Ovary (tissue), 7 donors: ENCODE measurements at regions not wholly inside any gene's neighbourhood (a gene's known extent, or its start where the extent isn't known, plus 50 kb on each side); places are given as distances from the start of the nearest gene placed in this dataset.
"Not testable (repeated sequence)": the region's sequence is repeated elsewhere in the genome, so short reads cannot be mapped to it uniquely, and the experiment has no call there.

Experiments used
- DNase-seq, 5 donors: peaks; one replicate each; pipeline ENCODE4 v3.0.0-alpha.2; 2019 to 2020
- H3K27ac ChIP-seq, 2 donors: fragments of 200-600 bp; one replicate each; pipeline versions ENCODE4 v1.5.1 to v1.8.0; 2019 to 2022
- H3K27me3 ChIP-seq: fragments of 200-600 bp; one replicate; pipeline ENCODE4 v1.8.0; 2022
- H3K36me3 ChIP-seq: fragments of 200-600 bp; sonication (generic); one replicate; pipeline ENCODE4 v1.5.1; 2019
- H3K4me1 ChIP-seq: one replicate; pipeline ENCODE4 v1.8.1; 2013; ENCODE audit warnings: mild to moderate bottlenecking, moderate library complexity; ENCODE audit not compliant: insufficient read depth
- H3K4me3 ChIP-seq: fragments of 200-600 bp; sonication (generic); one replicate; pipeline ENCODE4 v1.5.1; 2017
- H3K9me3 ChIP-seq, 2 donors: fragments of 200-600 bp in 1 of 2; sonication (generic) in 1 of 2; one replicate each; pipeline versions ENCODE4 v1.5.1 to v1.8.1; 2013 to 2019; ENCODE audit warnings: mild to moderate bottlenecking in 1 of 2, moderate library complexity in 1 of 2
- EP300 ChIP-seq: sonication (generic); formaldehyde crosslinking; IDR thresholded peaks from one replicate; pipeline ENCODE4 v1.6.1; 2017; ENCODE audit warnings: antibody characterized with exemption
- POLR2A ChIP-seq: fragments of 450-650 bp; IDR thresholded peaks from one replicate; pipeline ENCODE4 v1.6.1; 2017; ENCODE audit warnings: antibody characterized with exemption, mild to moderate bottlenecking, moderate library complexity
- WGBS, 3 donors: extraction: QIAGEN DNeasy Blood & Tissue Kit in 1 of 3; methylation state at CpG; one replicate each; pipeline versions ENCODE4 v1.1.5 to v1.1.7; 2013 to 2017; 5-methylcytosine and 5-hydroxymethylcytosine counted together
- intact Hi-C, 4 donors: fragments of 100-400 bp; cut with DNase I; formaldehyde crosslinking; loops; one replicate each; pipeline versions ENCODE4 v1.11.0 to v1.15.1; 2022 to 2023
- TF ChIP-seq, protein P1 (sequence below), 3 donors: fragments of 450-650 bp in 2 of 3; fragments of 200-600 bp in 1 of 3; IDR thresholded peaks; one replicate each; pipeline versions ENCODE4 v1.5.1 to v1.8.0; 2016 to 2022; ENCODE audit warnings: antibody characterized with exemption in 3 of 3, mild to moderate bottlenecking in 1 of 3
- donor health status: DM: no; HTN: no; CAD: no; lungs with moderate emphysema.
- donor health status: DM: no; HTN: no; CAD: no.
- donor health status: Bipolar disorder and iron deficiency.
- donor health status: DM: no; HTN: no; CAD: no.
- donor health status: DM: yes; HTN: yes; CAD: no.

GRCh38 chr9:104232781-104233341 lies 138.8 kb downstream of the SMC2 start:
- TF ChIP-seq, protein P1, sequence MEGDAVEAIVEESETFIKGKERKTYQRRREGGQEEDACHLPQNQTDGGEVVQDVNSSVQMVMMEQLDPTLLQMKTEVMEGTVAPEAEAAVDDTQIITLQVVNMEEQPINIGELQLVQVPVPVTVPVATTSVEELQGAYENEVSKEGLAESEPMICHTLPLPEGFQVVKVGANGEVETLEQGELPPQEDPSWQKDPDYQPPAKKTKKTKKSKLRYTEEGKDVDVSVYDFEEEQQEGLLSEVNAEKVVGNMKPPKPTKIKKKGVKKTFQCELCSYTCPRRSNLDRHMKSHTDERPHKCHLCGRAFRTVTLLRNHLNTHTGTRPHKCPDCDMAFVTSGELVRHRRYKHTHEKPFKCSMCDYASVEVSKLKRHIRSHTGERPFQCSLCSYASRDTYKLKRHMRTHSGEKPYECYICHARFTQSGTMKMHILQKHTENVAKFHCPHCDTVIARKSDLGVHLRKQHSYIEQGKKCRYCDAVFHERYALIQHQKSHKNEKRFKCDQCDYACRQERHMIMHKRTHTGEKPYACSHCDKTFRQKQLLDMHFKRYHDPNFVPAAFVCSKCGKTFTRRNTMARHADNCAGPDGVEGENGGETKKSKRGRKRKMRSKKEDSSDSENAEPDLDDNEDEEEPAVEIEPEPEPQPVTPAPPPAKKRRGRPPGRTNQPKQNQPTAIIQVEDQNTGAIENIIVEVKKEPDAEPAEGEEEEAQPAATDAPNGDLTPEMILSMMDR (IDR thresholded peaks at IDR 0.05): no peak
- TF ChIP-seq EP300 (no peak), POLR2A (no peak)
- intact Hi-C loops: no loop called here
- H3K9me3 ChIP-seq: no peaks in the 10 kb centered on the region
- H3K4me1 ChIP-seq: no peaks in the 10 kb centered on the region
- H3K36me3 ChIP-seq: no peaks in the 10 kb centered on the region
- DNase-seq: no peak
- H3K4me3 ChIP-seq: no peak overlapping the region
- H3K27me3 ChIP-seq: no peaks in the 10 kb centered on the region
- H3K27ac ChIP-seq: no peak overlapping the region

- Histone ChIP-seq H3K9me3 (no peaks in the 10 kb centered on the region), H3K4me3 (no peak overlapping the region), H3K27ac (no peak overlapping the region), H3K4me1 (no peaks in the 10 kb centered on the region), H3K36me3 (no peaks in the 10 kb centered on the region), H3K27me3 (no peaks in the 10 kb centered on the region)
- TF ChIP-seq, protein P1 (IDR thresholded peaks at IDR 0.05): no peak
- TF ChIP-seq POLR2A (no peak), EP300 (no peak)
- DNase-seq: no peak
- WGBS, 3 donors: 9 to 31% (median 11%) methylated on average over 2 of the region's 2 CpGs
- intact Hi-C loops: no loop called here
Measured at GRCh38 chr9:104233366-104233765, 139.3 kb downstream of the SMC2 start.

DNA sequence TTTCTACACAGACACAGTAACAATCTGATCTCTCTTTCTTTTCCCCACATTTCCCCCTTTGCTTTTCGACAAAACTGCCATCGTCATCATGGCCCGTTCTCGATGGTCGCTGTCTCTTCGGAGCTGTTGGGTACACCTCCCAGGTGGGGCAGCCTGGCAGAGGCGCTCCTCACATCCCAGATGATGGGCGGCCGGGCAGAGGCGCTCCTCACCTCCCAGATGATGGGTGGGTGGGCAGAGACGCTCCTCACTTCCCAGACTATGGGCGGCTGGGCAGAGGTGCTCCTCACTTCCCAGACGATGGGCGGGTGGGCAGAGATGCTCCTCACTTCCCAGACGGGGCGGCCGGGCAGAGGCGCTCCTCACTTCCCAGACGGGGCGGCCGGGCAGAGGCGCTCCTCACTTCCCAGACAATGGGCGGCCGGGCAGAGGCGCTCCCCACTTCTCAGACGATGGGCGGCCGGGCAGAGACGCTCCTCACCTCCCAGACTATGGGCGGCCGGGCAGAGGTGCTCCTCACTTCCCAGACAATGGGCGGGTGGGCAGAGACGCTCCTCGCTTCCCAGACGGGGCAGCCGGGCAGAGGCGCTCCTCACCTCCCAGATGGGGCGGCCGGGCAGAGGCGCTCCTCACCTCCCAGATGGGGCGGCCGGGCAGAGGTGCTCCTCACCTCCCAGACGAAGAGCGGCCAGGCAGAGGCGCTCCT lies 140.7 kb downstream of the SMC2 start:
- H3K4me3 ChIP-seq, DNase-seq, H3K9me3 ChIP-seq, H3K36me3 ChIP-seq, H3K27ac ChIP-seq, H3K27me3 ChIP-seq, H3K4me1 ChIP-seq, intact Hi-C loops: not testable (repeated sequence)
- 88 to 96% (median 93%) methylated on average over 31 to 39 of the region's 45 CpGs for WGBS, 3 donors

- intact Hi-C loops, H3K27me3 ChIP-seq, H3K4me3 ChIP-seq, DNase-seq, H3K9me3 ChIP-seq, H3K4me1 ChIP-seq, H3K36me3 ChIP-seq, H3K27ac ChIP-seq: not testable (repeated sequence)
- WGBS, 3 donors: 93 to 97% (median 97%) methylated on average over 31 to 41 of the region's 42 CpGs
Measured at GRCh38 chr9:104235347-104236120, 141.4 kb downstream of the SMC2 start.

DNA sequence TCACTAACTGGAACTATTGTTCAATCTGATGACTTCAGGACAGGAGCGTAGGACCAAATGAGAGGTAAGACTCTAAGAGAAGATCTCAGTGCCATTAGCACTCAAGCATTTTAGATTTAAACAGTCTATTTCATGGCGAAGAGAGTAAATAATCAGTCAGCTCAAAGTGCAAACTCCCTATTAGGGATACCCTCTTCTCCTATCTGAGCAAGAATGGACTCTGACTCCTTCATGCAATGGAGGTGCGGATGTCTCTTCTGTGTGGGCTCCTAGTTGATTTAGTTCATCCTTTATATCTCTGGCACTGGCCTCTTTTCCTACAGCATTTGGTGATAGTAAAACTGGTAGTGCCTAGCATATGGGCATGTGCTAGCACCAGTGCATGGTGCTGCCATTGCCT lies 144.6 kb downstream of the SMC2 start:
- 62 to 65% (median 62%) methylated on average over 3 of the region's 3 CpGs for WGBS, 3 donors
- intact Hi-C loops: no loop called here

More for the DNA sequence above, 144.6 kb downstream of the SMC2 start:
- Histone ChIP-seq H3K9me3 (no peaks in the 10 kb centered on the region), H3K27ac (no peak overlapping the region), H3K4me1 (no peaks in the 10 kb centered on the region), H3K4me3 (no peak overlapping the region), H3K36me3 (no peaks in the 10 kb centered on the region), H3K27me3 (no peaks in the 10 kb centered on the region)
- no peak for DNase-seq
- TF ChIP-seq POLR2A (no peak), EP300 (no peak)
- TF ChIP-seq, protein P1 (IDR thresholded peaks at IDR 0.05): no peak
